GM19043 (cell line): ENCODE measurements at regions not wholly inside any gene's neighbourhood (a gene's known extent, or its start where the extent isn't known, plus 50 kb on each side); places are given as distances from the start of the nearest gene placed in this dataset.

ENCODE experiments used
- ATAC-seq: cut with Tn5 transposase; IDR thresholded peaks from one replicate; pipeline ENCODE4 v1.9.1; 2021; ENCODE audit warnings: low read depth; ENCODE audit not compliant: unreplicated experiment

GRCh38 chr10:108496106-108496505 is 1331.6 kb upstream of the SORCS1 start:
- no peak for ATAC-seq

GRCh38 chr10:108490944-108491343 is 1326.4 kb upstream of the SORCS1 start:
- no peak for ATAC-seq

GRCh38 chr10:108471420-108471819 is 1306.9 kb upstream of the SORCS1 start:
- no peak for ATAC-seq

GRCh38 chr10:108469940-108470339 is 1305.4 kb upstream of the SORCS1 start:
- no peak for ATAC-seq

GRCh38 chr10:108465871-108466641 is 1301.5 kb upstream of the SORCS1 start:
- no peak for ATAC-seq

GRCh38 chr10:108462005-108462404 is 1297.5 kb upstream of the SORCS1 start:
- ATAC-seq = no peak

GRCh38 chr10:108454793-108455192 is 1290.3 kb upstream of the SORCS1 start:
- ATAC-seq = no peak

GRCh38 chr10:108454224-108454623 is 1289.7 kb upstream of the SORCS1 start:
- no peak for ATAC-seq

GRCh38 chr10:108453166-108453565 is 1288.7 kb upstream of the SORCS1 start:
- no peak for ATAC-seq

GRCh38 chr10:108452533-108452932 is 1288.0 kb upstream of the SORCS1 start:
- ATAC-seq = no peak

- ATAC-seq = no peak
These were observed 1285.8 kb upstream of the SORCS1 start for GRCh38 chr10:108450280-108450679.

GRCh38 chr10:108445746-108446145 is 1281.2 kb upstream of the SORCS1 start:
- ATAC-seq = no peak

- ATAC-seq = peak; percentile 83
These were observed 1279.1 kb upstream of the SORCS1 start for GRCh38 chr10:108443636-108444035.

- ATAC-seq = no peak
These were observed 1274.9 kb upstream of the SORCS1 start for GRCh38 chr10:108439397-108439796.

GRCh38 chr10:108436096-108436495 is 1271.6 kb upstream of the SORCS1 start:
- ATAC-seq = no peak

GRCh38 chr10:108434559-108435252 is 1270.2 kb upstream of the SORCS1 start:
- ATAC-seq = no peak

GRCh38 chr10:108427146-108427545 is 1262.6 kb upstream of the SORCS1 start:
- ATAC-seq = no peak

- no peak for ATAC-seq
These were observed 1260.9 kb upstream of the SORCS1 start for GRCh38 chr10:108425283-108425964.

- no peak for ATAC-seq
These were observed 1260.2 kb upstream of the SORCS1 start for GRCh38 chr10:108424656-108425055.

- no peak for ATAC-seq
These were observed 1257.8 kb upstream of the SORCS1 start for GRCh38 chr10:108422286-108422685.

GRCh38 chr10:108421266-108421665 is 1256.8 kb upstream of the SORCS1 start:
- ATAC-seq = no peak
